WERI-Rb-1 (cell line): ENCODE measurements at regions not wholly inside any gene's neighbourhood (a gene's known extent, or its start where the extent isn't known, plus 50 kb on each side); places are given as distances from the start of the nearest gene placed in this dataset.

Source experiments
- DNase-seq: peaks from one replicate; pipeline ENCODE4 v3.0.0-alpha.2; 2020
- H3K27ac ChIP-seq: fragments of 250-450 bp; sonication (Bioruptor Pico); 2 replicates; pipeline ENCODE4 v1.5.1; 2020; ENCODE audit warnings: mild to moderate bottlenecking, moderate library complexity
- H3K27me3 ChIP-seq: fragments of 250-450 bp; sonication (Bioruptor Pico); 2 replicates; pipeline ENCODE4 v1.5.1; 2021; ENCODE audit warnings: mild to moderate bottlenecking, low read depth, moderate library complexity; ENCODE audit not compliant: insufficient read depth, severe bottlenecking
- H3K36me3 ChIP-seq: fragments of 250-450 bp; sonication (Bioruptor Pico); 2 replicates; pipeline ENCODE4 v1.5.1; 2020; ENCODE audit warnings: mild to moderate bottlenecking, moderate library complexity
- H3K4me3 ChIP-seq: 2 replicates; pipeline ENCODE4 v1.5.1; 2011; ENCODE audit warnings: low read depth, mild to moderate bottlenecking, control low read depth, low read length
- H3K9me3 ChIP-seq: fragments of 250-450 bp; sonication (Bioruptor Pico); 2 replicates; pipeline ENCODE4 v1.5.1; 2021; ENCODE audit warnings: mild to moderate bottlenecking, moderate library complexity; ENCODE audit not compliant: severe bottlenecking
- CTCF ChIP-seq: IDR thresholded peaks from 2 replicates; pipeline ENCODE4 v1.5.1; 2011; ENCODE audit warnings: low read depth, mild to moderate bottlenecking, control low read depth, inconsistent platforms, low read length

DNA sequence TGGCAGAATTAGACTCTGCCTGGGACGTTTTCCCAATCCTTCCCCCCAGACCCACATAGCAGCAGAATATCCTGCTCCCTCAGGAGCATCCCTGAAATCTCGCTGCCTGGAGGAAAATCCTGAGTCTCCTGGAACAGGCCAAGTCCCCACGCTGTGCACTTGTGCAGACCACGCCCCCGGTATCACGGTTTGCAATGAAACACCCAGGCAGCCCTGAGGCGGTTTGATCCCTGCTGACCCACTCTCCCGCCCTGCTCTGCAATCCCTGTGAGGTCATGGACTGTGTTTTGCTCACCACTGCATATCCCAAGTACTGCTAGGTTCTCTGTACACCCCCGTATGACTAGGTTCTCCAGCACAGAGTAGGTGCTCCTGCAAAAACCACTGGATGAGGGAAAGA lies 411.8 kb upstream of the MGMT start:
- Histone ChIP-seq H3K27me3 (no peaks in the 10 kb centered on the region), H3K4me3 (no peak overlapping the region), H3K9me3 (no peaks in the 10 kb centered on the region), H3K36me3 (no peaks in the 10 kb centered on the region), H3K27ac (no peak overlapping the region)
- no peak for DNase-seq
- no peak for TF ChIP-seq CTCF

DNA sequence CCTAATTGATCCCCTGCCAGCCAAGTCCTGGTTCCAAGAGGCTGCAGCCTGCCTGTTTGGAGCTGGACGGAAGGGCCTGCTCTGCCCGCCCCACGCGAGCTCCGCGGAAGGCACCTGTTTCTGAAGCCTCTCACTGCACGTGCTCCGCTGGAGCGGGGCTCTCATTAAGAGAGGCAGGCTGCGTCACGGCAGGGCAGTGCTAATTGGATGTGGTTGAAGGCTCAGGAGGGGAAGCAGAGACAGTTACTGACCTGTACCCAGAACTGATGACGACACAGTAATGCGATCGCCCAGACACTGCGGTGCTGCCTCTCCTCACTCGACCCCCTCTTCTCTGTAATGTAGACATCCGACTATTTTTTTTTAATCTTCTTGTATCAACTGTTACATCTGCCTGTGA lies 411.1 kb upstream of the MGMT start:
- peak; percentile 15 for DNase-seq
- no peaks in the 10 kb centered on the region for H3K27me3 ChIP-seq
- H3K4me3 ChIP-seq = no peak overlapping the region
- H3K36me3 ChIP-seq = no peaks in the 10 kb centered on the region
- no peak overlapping the region for H3K27ac ChIP-seq
- no peaks in the 10 kb centered on the region for H3K9me3 ChIP-seq
- no peak for TF ChIP-seq CTCF

DNA sequence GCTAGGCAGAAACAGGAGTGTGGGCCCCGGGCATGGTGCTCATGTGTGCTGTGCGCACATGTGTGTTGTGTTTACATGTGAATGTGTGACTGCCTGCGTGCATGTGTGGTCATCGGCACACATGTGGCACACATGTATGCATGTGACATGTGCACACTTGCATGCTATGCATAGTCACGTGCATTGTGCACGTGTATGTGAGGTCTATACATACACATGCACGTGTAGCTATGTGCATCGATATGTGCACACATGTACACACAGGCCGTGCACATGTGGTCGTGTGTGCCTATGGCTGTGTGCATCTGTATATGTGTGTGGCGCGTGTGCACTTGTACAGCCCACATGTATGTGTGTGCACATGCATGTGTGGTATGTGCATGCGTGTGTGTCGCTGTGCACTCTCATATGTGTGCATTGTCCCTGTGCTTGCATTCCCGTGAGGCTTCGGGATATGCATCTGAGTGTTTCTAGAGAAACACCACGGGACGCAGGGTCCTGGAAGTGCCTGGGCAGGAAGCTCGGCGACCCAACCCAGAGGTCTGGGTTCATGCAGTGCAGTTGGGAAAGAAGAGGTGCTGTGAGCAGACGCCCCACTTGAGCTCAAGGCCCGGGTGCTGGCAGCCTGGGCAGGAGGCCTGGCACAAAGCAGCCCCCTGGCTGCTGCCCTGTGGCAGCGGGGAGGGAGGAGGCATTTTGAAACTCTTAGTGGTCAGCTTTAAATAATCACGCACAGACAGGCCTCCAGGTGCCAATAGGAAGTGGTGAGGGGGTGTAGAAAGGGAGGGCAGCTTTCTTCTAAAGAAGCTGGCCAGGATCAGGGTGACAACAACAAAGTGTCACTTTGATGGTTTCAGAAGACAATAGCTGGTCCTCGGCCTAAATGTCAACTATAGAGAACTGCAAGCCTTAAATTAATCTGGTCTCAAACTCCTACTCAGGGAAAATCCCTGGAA lies 410.0 kb upstream of the MGMT start:
- no peak for DNase-seq
- H3K9me3 ChIP-seq = no peaks in the 10 kb centered on the region
- no peak for TF ChIP-seq CTCF
- no peaks in the 10 kb centered on the region for H3K27me3 ChIP-seq
- no peaks in the 10 kb centered on the region for H3K36me3 ChIP-seq
- no peak overlapping the region for H3K4me3 ChIP-seq
- no peak overlapping the region for H3K27ac ChIP-seq

DNA sequence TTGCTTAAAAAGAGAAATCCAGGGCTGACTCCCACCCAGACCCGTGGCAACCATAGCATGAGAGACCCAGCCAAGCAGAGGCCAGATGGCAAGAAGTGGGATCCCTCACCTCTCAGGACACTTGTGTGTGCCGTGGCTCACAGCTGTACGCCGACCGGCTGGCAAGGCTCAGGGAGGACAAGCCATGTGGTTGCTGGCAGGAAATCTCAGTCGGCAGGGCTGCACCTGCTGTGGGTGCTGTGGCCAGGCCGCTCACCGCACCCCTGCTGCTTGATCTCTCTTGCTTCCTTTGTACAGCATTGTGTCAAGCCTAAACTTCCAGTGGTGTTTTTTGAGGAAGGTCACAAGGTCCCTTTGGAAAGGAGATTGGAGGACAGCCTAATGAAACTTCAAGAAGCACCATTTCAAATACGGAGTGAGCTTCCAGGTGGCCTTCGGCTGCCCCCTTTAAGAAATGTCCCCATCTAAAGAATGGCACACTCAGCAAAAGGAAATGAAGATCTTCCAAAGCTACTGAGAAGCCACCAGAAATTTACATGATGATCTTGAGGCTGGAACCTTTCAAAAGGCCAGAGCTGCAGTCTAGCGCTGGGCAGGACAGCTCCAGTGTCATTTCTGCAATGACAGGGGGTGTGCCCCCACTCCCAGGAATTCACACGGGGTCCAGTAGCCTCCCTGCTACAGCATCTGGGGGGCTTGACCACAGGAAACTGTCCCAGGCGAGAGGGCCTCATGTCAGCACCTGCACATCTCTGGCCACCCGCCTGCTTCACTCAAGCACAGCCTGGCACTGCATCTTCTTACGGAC lies 409.0 kb upstream of the MGMT start:
- Histone ChIP-seq H3K36me3 (no peaks in the 10 kb centered on the region), H3K4me3 (no peak overlapping the region), H3K27ac (no peak overlapping the region), H3K9me3 (no peaks in the 10 kb centered on the region), H3K27me3 (no peaks in the 10 kb centered on the region)
- no peak for DNase-seq
- TF ChIP-seq CTCF = no peak

DNA sequence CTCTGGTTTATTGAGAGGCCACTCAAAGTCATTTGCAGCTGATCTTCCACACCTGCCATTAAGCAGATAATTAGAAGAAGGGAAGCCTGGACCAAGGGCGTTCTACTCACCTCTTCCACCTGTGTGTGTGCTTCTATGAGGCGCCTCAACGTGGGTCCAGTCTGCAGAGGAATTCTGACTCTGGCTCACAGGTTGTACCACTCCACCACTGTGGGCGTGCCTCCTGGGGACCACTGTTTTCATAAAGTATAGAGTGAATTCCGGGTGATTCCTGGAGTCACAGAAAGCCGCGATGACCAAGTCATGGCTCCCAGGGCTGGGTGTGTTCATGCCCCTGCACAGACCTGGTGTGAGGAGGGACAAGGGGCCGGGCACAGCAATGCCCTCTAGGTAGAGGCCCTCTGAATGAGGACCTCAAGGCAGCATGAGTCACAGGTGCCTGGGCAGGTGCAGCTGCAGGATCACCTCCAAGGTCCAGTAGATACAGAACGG lies 408.3 kb upstream of the MGMT start:
- no peak for DNase-seq
- H3K27ac ChIP-seq = no peak overlapping the region
- no peak for TF ChIP-seq CTCF

More for the DNA sequence above, 408.3 kb upstream of the MGMT start:
- no peaks in the 10 kb centered on the region for H3K27me3 ChIP-seq
- no peaks in the 10 kb centered on the region for H3K36me3 ChIP-seq
- no peaks in the 10 kb centered on the region for H3K9me3 ChIP-seq
- no peak overlapping the region for H3K4me3 ChIP-seq
